Upper lobe of left lung (tissue), 4 donors: ENCODE measurements at regions not wholly inside any gene's neighbourhood (a gene's known extent, or its start where the extent isn't known, plus 50 kb on each side); places are given as distances from the start of the nearest gene placed in this dataset.

Experiments
- CTCF ChIP-seq, 6 experiments: fragments of 450-650 bp in 4 of 6; fragments of 200-600 bp in 2 of 6; sonication (generic) in 2 of 6; IDR thresholded peaks; one replicate each; pipeline ENCODE4 v1.5.1; 2016 to 2019; ENCODE audit warnings: antibody characterized with exemption in 6 of 6
- EP300 ChIP-seq, 4 donors: sonication (generic); formaldehyde crosslinking; IDR thresholded peaks; one replicate each; pipeline ENCODE4 v1.5.1; 2017; ENCODE audit warnings: antibody characterized with exemption in 4 of 4, control low read depth in 2 of 4
- POLR2A ChIP-seq, 4 donors: fragments of 450-650 bp; IDR thresholded peaks; one replicate each; pipeline ENCODE4 v1.5.1; 2016 to 2017; ENCODE audit warnings: antibody characterized with exemption in 4 of 4, mild to moderate bottlenecking in 2 of 4
- POLR2AphosphoS5 ChIP-seq, 2 donors: sonication (generic); formaldehyde crosslinking; IDR thresholded peaks; one replicate each; pipeline ENCODE4 v1.5.1; 2017; ENCODE audit warnings: antibody characterized with exemption in 2 of 2

GRCh38 chr12:78383414-78383813, 481.2 kb upstream of the SYT1 start:
- TF ChIP-seq CTCF (IDR thresholded peaks at IDR 0.05) (no peak), EP300 (IDR thresholded peaks at IDR 0.05) (no peak), POLR2A (IDR thresholded peaks at IDR 0.05) (no peak), POLR2AphosphoS5 (IDR thresholded peaks at IDR 0.05) (no peak)
